GM21786 (cell line): ENCODE measurements at regions not wholly inside any gene's neighbourhood (a gene's known extent, or its start where the extent isn't known, plus 50 kb on each side); places are given as distances from the start of the nearest gene placed in this dataset.
"Not testable (repeated sequence)": the region's sequence is repeated elsewhere in the genome, so short reads cannot be mapped to it uniquely, and the experiment has no call there.

Experiments
- ATAC-seq: cut with Tn5 transposase; IDR thresholded peaks from one replicate; pipeline ENCODE4 v1.9.1; 2021; ENCODE audit not compliant: unreplicated experiment

- not testable (repeated sequence) for ATAC-seq
Measured at GRCh38 chr6:134791243-134791843, 158.6 kb downstream of the ALDH8A1 start.

GRCh38 chr6:134787261-134787877 is 162.5 kb downstream of the ALDH8A1 start:
- no peak for ATAC-seq

GRCh38 chr6:134784336-134784735 is 165.6 kb downstream of the ALDH8A1 start:
- no peak for ATAC-seq

- ATAC-seq, result no peak
Measured at GRCh38 chr6:134778431-134778830, 171.5 kb downstream of the ALDH8A1 start.

- ATAC-seq, result no peak
Measured at GRCh38 chr6:134774201-134774638, 175.7 kb downstream of the ALDH8A1 start.

DNA sequence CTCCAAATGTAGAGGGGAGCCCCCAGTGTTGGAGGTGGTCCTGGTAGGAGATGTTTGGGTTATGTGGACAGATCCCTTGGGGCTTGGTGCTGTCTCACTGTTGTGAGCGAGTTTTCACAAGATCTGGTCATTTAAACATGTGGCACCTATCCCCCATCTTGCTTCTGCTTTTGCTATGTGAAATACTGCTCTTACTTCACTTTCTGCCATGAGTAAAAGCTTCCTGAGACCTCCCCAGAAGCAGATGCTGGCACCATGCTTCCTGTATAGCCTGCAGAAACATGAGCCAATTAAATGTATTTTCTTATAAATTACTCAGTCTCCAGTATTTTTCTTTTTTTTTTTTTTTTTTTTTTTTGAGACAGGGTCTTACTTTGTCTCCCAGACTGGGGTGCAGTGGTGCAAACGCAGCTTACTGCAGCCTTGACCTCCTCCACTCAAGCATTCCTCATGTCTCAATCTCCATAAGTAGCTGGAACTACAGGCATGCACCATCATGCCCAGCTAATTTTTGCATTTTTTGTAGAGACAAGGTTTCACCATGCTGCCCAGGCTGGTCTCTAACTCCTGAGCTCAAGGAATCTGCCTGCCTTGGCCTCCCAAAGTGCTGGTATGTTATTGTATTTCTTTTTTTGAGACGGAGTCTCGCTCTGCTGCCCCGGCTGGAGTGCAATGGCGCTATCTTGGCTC is 177.1 kb downstream of the ALDH8A1 start:
- ATAC-seq, result no peak

GRCh38 chr6:134768931-134769330 is 181.0 kb downstream of the ALDH8A1 start:
- ATAC-seq, result no peak

DNA sequence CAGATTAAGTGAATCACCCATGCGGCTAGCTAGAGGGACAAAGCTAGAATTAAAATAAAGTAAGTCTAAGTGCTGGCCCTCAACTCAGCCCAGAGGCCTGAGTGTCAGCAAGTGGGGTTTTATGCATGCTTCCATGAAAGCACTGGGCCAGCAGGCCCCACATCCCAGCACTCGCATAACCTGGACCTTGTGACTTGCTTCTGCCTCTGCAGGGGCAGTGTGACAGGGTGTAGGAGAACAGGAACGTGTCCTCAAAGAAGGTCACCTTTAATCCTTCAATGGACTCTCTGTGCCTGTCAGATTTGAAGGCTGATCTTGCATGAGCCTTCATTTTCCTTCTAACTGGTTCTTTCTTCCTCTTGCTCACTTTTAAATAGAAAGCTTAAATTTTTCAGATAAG is 183.4 kb downstream of the ALDH8A1 start:
- no peak for ATAC-seq

GRCh38 chr6:134764741-134765140 is 185.2 kb downstream of the ALDH8A1 start:
- ATAC-seq, result no peak

DNA sequence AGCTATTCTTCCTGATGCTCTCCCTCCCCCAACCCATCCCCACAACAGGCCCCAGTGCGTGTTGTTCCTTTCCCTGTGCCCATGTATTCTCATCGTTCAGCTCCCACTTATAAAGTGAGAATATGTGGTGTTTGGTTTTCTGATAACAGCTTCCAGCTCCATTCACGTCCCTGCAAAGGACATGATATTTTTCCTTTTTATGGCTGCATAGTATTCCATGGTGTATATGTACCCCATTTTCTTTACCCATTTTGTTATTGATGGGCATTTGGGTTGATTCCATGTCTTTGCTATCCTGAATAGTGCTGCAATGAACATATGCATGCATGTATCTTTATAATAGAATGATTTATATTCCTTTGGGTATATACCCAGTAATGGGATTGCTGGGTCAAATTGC is 186.3 kb downstream of the ALDH8A1 start:
- ATAC-seq, result not testable (repeated sequence)

GRCh38 chr6:134758621-134759020 is 191.3 kb downstream of the ALDH8A1 start:
- ATAC-seq, result no peak

- ATAC-seq, result no peak
Measured at GRCh38 chr6:134757911-134758361, 192.0 kb downstream of the ALDH8A1 start.

GRCh38 chr6:134756374-134757025 is 193.4 kb downstream of the ALDH8A1 start:
- ATAC-seq, result no peak

- ATAC-seq, result no peak
Measured at GRCh38 chr6:134754013-134754690, 195.7 kb downstream of the ALDH8A1 start.

DNA sequence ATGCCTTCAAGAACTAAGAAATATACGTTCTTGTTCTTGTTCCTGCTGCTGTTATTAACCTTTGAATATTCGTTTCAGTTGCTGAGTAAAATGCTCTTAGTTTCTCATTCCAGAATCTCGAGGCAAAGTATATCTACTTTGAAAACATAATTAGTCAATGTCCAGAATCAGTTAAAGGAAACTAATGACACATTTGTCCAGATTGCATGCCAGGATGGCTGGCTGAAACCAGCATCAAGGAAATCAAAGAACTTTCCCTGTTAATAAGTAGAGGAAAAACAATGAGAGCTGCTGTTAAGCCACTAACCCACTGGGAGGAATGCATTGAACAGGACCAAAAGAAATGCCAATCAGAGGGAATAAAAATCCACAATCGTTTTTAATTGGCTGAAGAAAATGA is 196.9 kb downstream of the ALDH8A1 start:
- ATAC-seq, result no peak

GRCh38 chr6:134752445-134752844 is 197.5 kb downstream of the ALDH8A1 start:
- ATAC-seq, result no peak

GRCh38 chr6:134750669-134751068 is 199.2 kb downstream of the ALDH8A1 start:
- no peak for ATAC-seq

GRCh38 chr6:134748484-134748883 is 201.4 kb downstream of the ALDH8A1 start:
- no peak for ATAC-seq

DNA sequence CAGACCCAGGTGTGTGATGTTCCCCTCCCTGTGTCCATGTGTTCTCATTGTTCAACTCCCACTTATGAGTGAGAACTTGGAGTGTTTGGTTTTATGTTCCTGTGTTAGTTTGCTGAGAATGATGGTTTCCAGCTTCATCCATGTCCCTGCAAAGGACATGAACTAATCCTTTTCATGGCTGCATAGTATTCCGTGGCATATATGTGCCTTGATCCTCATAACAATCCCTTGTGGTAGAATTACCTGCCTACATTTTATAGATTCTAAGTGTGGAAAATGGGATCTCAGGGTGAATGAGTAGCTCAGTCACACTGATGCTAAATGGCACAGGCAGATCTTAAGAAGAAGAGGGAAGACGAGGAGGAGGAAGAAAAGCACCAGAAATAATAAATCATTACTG is 202.7 kb downstream of the ALDH8A1 start:
- not testable (repeated sequence) for ATAC-seq

DNA sequence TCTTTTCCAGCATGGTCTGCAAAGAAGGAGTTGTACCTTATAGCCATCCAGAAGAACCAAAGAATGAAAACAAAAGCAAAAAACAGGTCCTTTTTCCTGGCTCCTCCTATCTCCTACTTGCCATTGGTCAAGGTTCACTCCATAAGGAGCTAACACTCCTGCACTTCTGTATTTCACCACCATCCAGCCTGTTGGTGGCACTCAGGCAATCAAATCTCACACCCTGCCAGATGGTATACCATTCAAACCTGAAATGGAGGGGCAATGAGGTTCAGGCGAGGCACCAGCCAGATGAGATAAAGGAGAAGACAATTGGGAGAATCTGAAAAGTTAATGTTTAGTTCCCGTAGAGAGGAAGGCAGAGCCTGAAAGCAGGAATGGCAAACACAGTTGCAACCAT is 203.8 kb downstream of the ALDH8A1 start:
- ATAC-seq, result no peak

- not testable (repeated sequence) for ATAC-seq
Measured at GRCh38 chr6:134745192-134745591, 204.7 kb downstream of the ALDH8A1 start.
